H1 (cell line): ENCODE measurements at regions not wholly inside any gene's neighbourhood (a gene's known extent, or its start where the extent isn't known, plus 50 kb on each side); places are given as distances from the start of the nearest gene placed in this dataset.

Experiments used
- BACH1 ChIP-seq: IDR thresholded peaks from 2 replicates; pipeline ENCODE4 v1.6.1; 2012; ENCODE audit warnings: low read length, improper control_type of control experiment
- CEBPB ChIP-seq: IDR thresholded peaks from 2 replicates; pipeline ENCODE4 v1.6.1; 2012; ENCODE audit warnings: low read depth, low read length
- EZH2 ChIP-seq: fragments of 200-600 bp; sonication (generic); IDR thresholded peaks from 2 replicates; pipeline ENCODE4 v1.7.1; 2012; ENCODE audit warnings: low read depth, mild to moderate bottlenecking, moderate library complexity, low read length, inconsistent platforms; ENCODE audit not compliant: severe bottlenecking
- GABPA ChIP-seq: IDR thresholded peaks from 2 replicates; pipeline ENCODE4 v1.6.1; 2011; ENCODE audit warnings: mild to moderate bottlenecking, low read length, moderate library complexity, borderline replicate concordance; ENCODE audit not compliant: insufficient read depth
- HDAC6 ChIP-seq: IDR thresholded peaks from one replicate; pipeline ENCODE4 v1.7.1; 2012; ENCODE audit warnings: low read depth, mild to moderate bottlenecking, inconsistent platforms, low read length, moderate library complexity
- POLR2A ChIP-seq, 2 experiments: IDR thresholded peaks; 1 replicate in 1 of 2; 2 replicates in 1 of 2; pipeline ENCODE4 v1.6.1; 2011; ENCODE audit warnings: low read depth in 2 of 2, low read length in 2 of 2, mild to moderate bottlenecking in 2 of 2; ENCODE audit errors: control extremely low read depth in 1 of 2
- SIN3A ChIP-seq, 2 experiments: IDR thresholded peaks in 1 of 2; conservative IDR thresholded peaks in 1 of 2; 2 replicates each; pipeline ENCODE4 v1.6.1; 2011 to 2012; ENCODE audit warnings: low read length in 2 of 2, improper control_type of control experiment in 1 of 2, low read depth in 1 of 2, mild to moderate bottlenecking in 1 of 2
- SIX5 ChIP-seq: IDR thresholded peaks from 2 replicates; pipeline ENCODE4 v1.6.1; 2011; ENCODE audit warnings: mild to moderate bottlenecking, low read depth, low read length
- SUZ12 ChIP-seq: fragments of 200-600 bp; sonication (generic); IDR thresholded peaks from 2 replicates; pipeline ENCODE4 v1.6.1; 2012; ENCODE audit warnings: mild to moderate bottlenecking, inconsistent platforms, low read length, moderate library complexity, mixed read lengths
- TF ChIP-seq, protein P1 (sequence below): IDR thresholded peaks from 2 replicates; pipeline ENCODE4 v1.6.1; 2012; ENCODE audit warnings: inconsistent platforms
- TF ChIP-seq, protein P2 (sequence below), 3 experiments: IDR thresholded peaks; 1 replicate in 2 of 3; 2 replicates in 1 of 3; pipeline versions ENCODE4 v1.5.1 to v1.6.1; 2011; ENCODE audit warnings: low read length in 3 of 3, mild to moderate bottlenecking in 3 of 3, inconsistent platforms in 2 of 3, low read depth in 1 of 3, moderate library complexity in 1 of 3; ENCODE audit not compliant: insufficient read depth in 1 of 3; ENCODE audit errors: control extremely low read depth in 1 of 3
- TF ChIP-seq, protein P3 (sequence below): IDR thresholded peaks from 2 replicates; pipeline ENCODE4 v1.6.1; 2011; ENCODE audit warnings: low read length, improper control_type of control experiment
- TF ChIP-seq, protein P4 (sequence below): IDR thresholded peaks from 2 replicates; pipeline ENCODE4 v1.6.1; 2011; ENCODE audit warnings: low read depth, mild to moderate bottlenecking, low read length; ENCODE audit not compliant: insufficient read depth

DNA sequence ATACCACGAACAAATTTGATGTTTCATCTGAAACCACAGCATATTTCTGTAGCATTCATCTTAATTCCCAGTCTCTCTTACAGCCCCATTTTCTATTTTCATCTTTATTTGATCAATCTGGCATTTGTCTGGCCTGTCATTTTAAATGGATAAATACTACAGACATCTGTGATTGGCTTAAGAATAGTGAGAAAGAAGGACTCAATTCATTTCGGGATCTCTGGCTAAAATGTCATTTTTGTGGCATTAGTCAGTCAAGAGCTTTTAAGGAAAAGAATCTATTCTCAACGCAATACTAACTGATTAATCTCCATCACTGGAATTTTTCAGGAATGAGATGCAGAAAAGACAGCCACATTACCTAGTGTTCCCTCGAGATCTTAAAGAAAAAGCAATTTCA, 585.9 kb downstream of the IRS1 start:
- TF ChIP-seq, protein P1, sequence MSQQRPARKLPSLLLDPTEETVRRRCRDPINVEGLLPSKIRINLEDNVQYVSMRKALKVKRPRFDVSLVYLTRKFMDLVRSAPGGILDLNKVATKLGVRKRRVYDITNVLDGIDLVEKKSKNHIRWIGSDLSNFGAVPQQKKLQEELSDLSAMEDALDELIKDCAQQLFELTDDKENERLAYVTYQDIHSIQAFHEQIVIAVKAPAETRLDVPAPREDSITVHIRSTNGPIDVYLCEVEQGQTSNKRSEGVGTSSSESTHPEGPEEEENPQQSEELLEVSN: no peak
- TF ChIP-seq, protein P2, sequence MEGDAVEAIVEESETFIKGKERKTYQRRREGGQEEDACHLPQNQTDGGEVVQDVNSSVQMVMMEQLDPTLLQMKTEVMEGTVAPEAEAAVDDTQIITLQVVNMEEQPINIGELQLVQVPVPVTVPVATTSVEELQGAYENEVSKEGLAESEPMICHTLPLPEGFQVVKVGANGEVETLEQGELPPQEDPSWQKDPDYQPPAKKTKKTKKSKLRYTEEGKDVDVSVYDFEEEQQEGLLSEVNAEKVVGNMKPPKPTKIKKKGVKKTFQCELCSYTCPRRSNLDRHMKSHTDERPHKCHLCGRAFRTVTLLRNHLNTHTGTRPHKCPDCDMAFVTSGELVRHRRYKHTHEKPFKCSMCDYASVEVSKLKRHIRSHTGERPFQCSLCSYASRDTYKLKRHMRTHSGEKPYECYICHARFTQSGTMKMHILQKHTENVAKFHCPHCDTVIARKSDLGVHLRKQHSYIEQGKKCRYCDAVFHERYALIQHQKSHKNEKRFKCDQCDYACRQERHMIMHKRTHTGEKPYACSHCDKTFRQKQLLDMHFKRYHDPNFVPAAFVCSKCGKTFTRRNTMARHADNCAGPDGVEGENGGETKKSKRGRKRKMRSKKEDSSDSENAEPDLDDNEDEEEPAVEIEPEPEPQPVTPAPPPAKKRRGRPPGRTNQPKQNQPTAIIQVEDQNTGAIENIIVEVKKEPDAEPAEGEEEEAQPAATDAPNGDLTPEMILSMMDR (IDR thresholded peaks at IDR 0.05; ENCODE audit: control extremely low read depth in 1 of 3, insufficient read depth in 1 of 3, low read depth in 1 of 3, low read length in 3 of 3): no peak
- no peak for TF ChIP-seq SIX5
- no peak for TF ChIP-seq POLR2A (IDR thresholded peaks at IDR 0.05; ENCODE audit: control extremely low read depth in 1 of 2, low read depth in 2 of 2, low read length in 2 of 2)
- TF ChIP-seq SIN3A (conservative IDR thresholded peaks at IDR 0.05 in 1 of 2, IDR thresholded peaks at IDR 0.05 in 1 of 2; ENCODE audit: low read depth in 1 of 2, low read length in 2 of 2): no peak
- TF ChIP-seq SUZ12: no peak
- no peak for TF ChIP-seq CEBPB
- no peak for TF ChIP-seq GABPA
- TF ChIP-seq, protein P3, sequence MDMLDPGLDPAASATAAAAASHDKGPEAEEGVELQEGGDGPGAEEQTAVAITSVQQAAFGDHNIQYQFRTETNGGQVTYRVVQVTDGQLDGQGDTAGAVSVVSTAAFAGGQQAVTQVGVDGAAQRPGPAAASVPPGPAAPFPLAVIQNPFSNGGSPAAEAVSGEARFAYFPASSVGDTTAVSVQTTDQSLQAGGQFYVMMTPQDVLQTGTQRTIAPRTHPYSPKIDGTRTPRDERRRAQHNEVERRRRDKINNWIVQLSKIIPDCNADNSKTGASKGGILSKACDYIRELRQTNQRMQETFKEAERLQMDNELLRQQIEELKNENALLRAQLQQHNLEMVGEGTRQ: no peak
- TF ChIP-seq EZH2: no peak
- TF ChIP-seq, protein P4, sequence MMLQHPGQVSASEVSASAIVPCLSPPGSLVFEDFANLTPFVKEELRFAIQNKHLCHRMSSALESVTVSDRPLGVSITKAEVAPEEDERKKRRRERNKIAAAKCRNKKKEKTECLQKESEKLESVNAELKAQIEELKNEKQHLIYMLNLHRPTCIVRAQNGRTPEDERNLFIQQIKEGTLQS: no peak
- no peak for TF ChIP-seq HDAC6
- no peak for TF ChIP-seq BACH1
